ENCODE measurements at regions not wholly inside any gene's neighbourhood (a gene's known extent, or its start where the extent isn't known, plus 50 kb on each side); places are given as distances from the start of the nearest gene placed in this dataset.
"Not testable (repeated sequence)": the region's sequence is repeated elsewhere in the genome, so short reads cannot be mapped to it uniquely, and the experiment has no call there.

- 51 to 54% methylated on average over 2 of the region's 2 CpGs for whole genome bisulfite sequencing, 2 donors
- no peak overlapping the region for H3K4me3 ChIP-seq
- TF ChIP-seq CTCF (IDR thresholded peaks at IDR 0.05), result no peak
- DNase-seq, result no peak
- H3K4me1 ChIP-seq, result no peaks in the 10 kb centered on the region
- H3K27ac ChIP-seq, result no peak overlapping the region
- no peaks in the 10 kb centered on the region for H3K9me3 ChIP-seq
- peaks cover 0 to 46% (median 8%) of the 10 kb centered on the region in 7 donors for H3K27me3 ChIP-seq
- ATAC-seq, result no peak
- H3K36me3 ChIP-seq, result no peaks in the 10 kb centered on the region
- intact Hi-C loops (cut with DNase I), result no loop called here
These were observed 504.9 kb downstream of the MATN1 start for GRCh38 chr1:30218438-30218837.

- no peaks in the 10 kb centered on the region for H3K4me1 ChIP-seq
- peaks cover 0 to 43% (median 9%) of the 10 kb centered on the region in 7 donors for H3K27me3 ChIP-seq
- H3K4me3 ChIP-seq, result no peak overlapping the region
- no peaks in the 10 kb centered on the region for H3K36me3 ChIP-seq
- H3K27ac ChIP-seq, result no peak overlapping the region
- WGBS, 2 donors, result 90 to 97% methylated on average over 7 of the region's 7 CpGs
- no peak for DNase-seq
- ATAC-seq, result no peak
- no peaks in the 10 kb centered on the region for H3K9me3 ChIP-seq
- TF ChIP-seq CTCF (IDR thresholded peaks at IDR 0.05), result no peak
- intact Hi-C loops (cut with DNase I), result no loop called here
These were observed 506.8 kb downstream of the MATN1 start for GRCh38 chr1:30216602-30217001.

- Histone ChIP-seq H3K4me3 (no peak overlapping the region), H3K27me3 (peaks cover 0 to 38% (median 9%) of the 10 kb centered on the region in 7 donors), H3K4me1 (no peaks in the 10 kb centered on the region), H3K9me3 (no peaks in the 10 kb centered on the region), H3K36me3 (no peaks in the 10 kb centered on the region), H3K27ac (no peak overlapping the region)
- intact Hi-C loops (cut with DNase I), result no loop called here
- WGBS, 2 donors, result 88 to 89% methylated on average over 7 of the region's 7 CpGs
- DNase-seq (no peak), ATAC-seq (no peak)
- no peak for TF ChIP-seq CTCF (IDR thresholded peaks at IDR 0.05)
These were observed 509.4 kb downstream of the MATN1 start for GRCh38 chr1:30213936-30214335.

- H3K27ac ChIP-seq; DNase-seq; ATAC-seq; H3K4me1 ChIP-seq; H3K36me3 ChIP-seq; H3K4me3 ChIP-seq; H3K9me3 ChIP-seq; intact Hi-C loops (cut with DNase I): not testable (repeated sequence)
- peaks cover 0 to 22% (median 7%) of the 10 kb centered on the region in 7 donors for H3K27me3 ChIP-seq
- 84 to 91% methylated on average over 1 of the region's 1 CpG for WGBS, 2 donors
These were observed 515.4 kb downstream of the MATN1 start for GRCh38 chr1:30207962-30208361.

- H3K27ac ChIP-seq; ATAC-seq; H3K36me3 ChIP-seq; intact Hi-C loops (cut with DNase I); H3K4me1 ChIP-seq; DNase-seq; H3K9me3 ChIP-seq; H3K4me3 ChIP-seq: not testable (repeated sequence)
- 92 to 98% methylated on average over 5 of the region's 5 CpGs for WGBS, 2 donors
- H3K27me3 ChIP-seq, result peaks cover 0 to 14% (median 5%) of the 10 kb centered on the region in 7 donors
These were observed 516.8 kb downstream of the MATN1 start for GRCh38 chr1:30206631-30207030.

- H3K4me3 ChIP-seq; H3K27ac ChIP-seq; DNase-seq; H3K4me1 ChIP-seq; H3K36me3 ChIP-seq; H3K27me3 ChIP-seq; intact Hi-C loops (cut with DNase I); ATAC-seq: not testable (repeated sequence)
- 55 to 66% methylated on average over 5 of the region's 5 CpGs for WGBS, 2 donors
- peaks cover 0 to 15% (median 3%) of the 10 kb centered on the region in 11 donors for H3K9me3 ChIP-seq
These were observed 518.5 kb downstream of the MATN1 start for GRCh38 chr1:30204916-30205315.

Measured in heart right ventricle (tissue), 16 donors.